GM19099 (cell line): ENCODE measurements at regions not wholly inside any gene's neighbourhood (a gene's known extent, or its start where the extent isn't known, plus 50 kb on each side); places are given as distances from the start of the nearest gene placed in this dataset.

Source experiments
- POLR2A ChIP-seq: IDR thresholded peaks from 3 replicates; pipeline ENCODE4 v1.6.1; 2011; ENCODE audit warnings: low read depth; ENCODE audit not compliant: insufficient read length; ENCODE audit errors: extremely low read depth

- no peak for TF ChIP-seq POLR2A
Observed at GRCh38 chr12:93256256-93256969, 121.3 kb upstream of the NUDT4 start.

- no peak for TF ChIP-seq POLR2A
Observed at GRCh38 chr12:93261505-93262094, 116.1 kb upstream of the NUDT4 start.

- TF ChIP-seq POLR2A, result no peak
Observed at GRCh38 chr12:93272997-93273396, 104.7 kb upstream of the NUDT4 start.

- no peak for TF ChIP-seq POLR2A
Observed at GRCh38 chr12:93273834-93274564, 103.7 kb upstream of the NUDT4 start.

- no peak for TF ChIP-seq POLR2A
Observed at GRCh38 chr12:93274937-93275336, 102.8 kb upstream of the NUDT4 start.

GRCh38 chr12:93275589-93275988, 102.1 kb upstream of the NUDT4 start:
- no peak for TF ChIP-seq POLR2A

GRCh38 chr12:93279565-93280412, 97.9 kb upstream of the NUDT4 start:
- TF ChIP-seq POLR2A, result no peak

GRCh38 chr12:93287149-93287548, 90.6 kb upstream of the NUDT4 start:
- no peak for TF ChIP-seq POLR2A

GRCh38 chr12:93288626-93289025, 89.1 kb upstream of the NUDT4 start:
- no peak for TF ChIP-seq POLR2A

- TF ChIP-seq POLR2A, result no peak
Observed at GRCh38 chr12:93290391-93290790, 87.3 kb upstream of the NUDT4 start.

- TF ChIP-seq POLR2A, result no peak
Observed at GRCh38 chr12:93292213-93292612, 85.5 kb upstream of the NUDT4 start.

- TF ChIP-seq POLR2A, result no peak
Observed at GRCh38 chr12:93292731-93293566, 84.8 kb upstream of the NUDT4 start.

- TF ChIP-seq POLR2A, result no peak
Observed at GRCh38 chr12:93297032-93297431, 80.7 kb upstream of the NUDT4 start.

- no peak for TF ChIP-seq POLR2A
Observed at GRCh38 chr12:93297536-93297935, 80.2 kb upstream of the NUDT4 start.
